Fibroblast of the aortic adventitia (primary cell): ENCODE measurements at regions not wholly inside any gene's neighbourhood (a gene's known extent, or its start where the extent isn't known, plus 50 kb on each side); places are given as distances from the start of the nearest gene placed in this dataset.
A peak's percentile ranks its signal among the peaks of the same experiment; 100 is the strongest.

Source experiments
- DNase-seq: peaks from one replicate; pipeline ENCODE4 v3.0.0-alpha.2; 2010; ENCODE audit warnings: low read depth
- H3K4me3 ChIP-seq: 2 replicates; pipeline ENCODE4 v1.5.1; 2011; ENCODE audit warnings: low read depth, mild to moderate bottlenecking, control low read depth, low read length, moderate library complexity
- CTCF ChIP-seq: IDR thresholded peaks from 2 replicates; pipeline ENCODE4 v1.5.1; 2011; ENCODE audit warnings: mild to moderate bottlenecking, low read length, control low read depth, inconsistent platforms; ENCODE audit not compliant: insufficient read depth

- peak; percentile 71 for DNase-seq
- H3K4me3 ChIP-seq = no peak overlapping the region
- no peak for TF ChIP-seq CTCF
Observed at GRCh38 chr5:158431369-158432029, 572.6 kb upstream of the CLINT1 start.

GRCh38 chr5:158430798-158431167, 571.8 kb upstream of the CLINT1 start:
- H3K4me3 ChIP-seq = no peak overlapping the region
- no peak for TF ChIP-seq CTCF
- no peak for DNase-seq

GRCh38 chr5:158430166-158430797, 571.3 kb upstream of the CLINT1 start:
- no peak for TF ChIP-seq CTCF
- DNase-seq = peak; percentile 8
- H3K4me3 ChIP-seq = no peak overlapping the region

GRCh38 chr5:158429564-158429963, 570.6 kb upstream of the CLINT1 start:
- no peak for DNase-seq
- no peak for TF ChIP-seq CTCF

GRCh38 chr5:158423623-158424200, 564.8 kb upstream of the CLINT1 start:
- TF ChIP-seq CTCF = no peak
- DNase-seq = peak; percentile 65

More at GRCh38 chr5:158429564-158429963, 570.6 kb upstream of the CLINT1 start:
- H3K4me3 ChIP-seq = no peak overlapping the region

GRCh38 chr5:158422653-158423515, 563.9 kb upstream of the CLINT1 start:
- DNase-seq = no peak
- no peak for TF ChIP-seq CTCF
- no peak overlapping the region for H3K4me3 ChIP-seq

More at GRCh38 chr5:158423623-158424200, 564.8 kb upstream of the CLINT1 start:
- H3K4me3 ChIP-seq = no peak overlapping the region
